Ovary (tissue), 7 donors: ENCODE measurements at regions not wholly inside any gene's neighbourhood (a gene's known extent, or its start where the extent isn't known, plus 50 kb on each side); places are given as distances from the start of the nearest gene placed in this dataset.

Experiments used
- DNase-seq, 5 donors: peaks; one replicate each; pipeline ENCODE4 v3.0.0-alpha.2; 2019 to 2020
- H3K27ac ChIP-seq, 2 donors: fragments of 200-600 bp; one replicate each; pipeline versions ENCODE4 v1.5.1 to v1.8.0; 2019 to 2022
- H3K27me3 ChIP-seq: fragments of 200-600 bp; one replicate; pipeline ENCODE4 v1.8.0; 2022
- H3K36me3 ChIP-seq: fragments of 200-600 bp; sonication (generic); one replicate; pipeline ENCODE4 v1.5.1; 2019
- H3K4me1 ChIP-seq: one replicate; pipeline ENCODE4 v1.8.1; 2013; ENCODE audit warnings: mild to moderate bottlenecking, moderate library complexity; ENCODE audit not compliant: insufficient read depth
- H3K4me3 ChIP-seq: fragments of 200-600 bp; sonication (generic); one replicate; pipeline ENCODE4 v1.5.1; 2017
- H3K9me3 ChIP-seq, 2 donors: fragments of 200-600 bp in 1 of 2; sonication (generic) in 1 of 2; one replicate each; pipeline versions ENCODE4 v1.5.1 to v1.8.1; 2013 to 2019; ENCODE audit warnings: mild to moderate bottlenecking in 1 of 2, moderate library complexity in 1 of 2
- EP300 ChIP-seq: sonication (generic); formaldehyde crosslinking; IDR thresholded peaks from one replicate; pipeline ENCODE4 v1.6.1; 2017; ENCODE audit warnings: antibody characterized with exemption
- POLR2A ChIP-seq: fragments of 450-650 bp; IDR thresholded peaks from one replicate; pipeline ENCODE4 v1.6.1; 2017; ENCODE audit warnings: antibody characterized with exemption, mild to moderate bottlenecking, moderate library complexity
- WGBS, 3 donors: extraction: QIAGEN DNeasy Blood & Tissue Kit in 1 of 3; methylation state at CpG; one replicate each; pipeline versions ENCODE4 v1.1.5 to v1.1.7; 2013 to 2017; 5-methylcytosine and 5-hydroxymethylcytosine counted together
- intact Hi-C, 4 donors: fragments of 100-400 bp; cut with DNase I; formaldehyde crosslinking; loops; one replicate each; pipeline versions ENCODE4 v1.11.0 to v1.15.1; 2022 to 2023
- TF ChIP-seq, protein P1 (sequence below), 3 donors: fragments of 450-650 bp in 2 of 3; fragments of 200-600 bp in 1 of 3; IDR thresholded peaks; one replicate each; pipeline versions ENCODE4 v1.5.1 to v1.8.0; 2016 to 2022; ENCODE audit warnings: antibody characterized with exemption in 3 of 3, mild to moderate bottlenecking in 1 of 3
- donor health status: DM: no; HTN: no; CAD: no; lungs with moderate emphysema.
- donor health status: DM: no; HTN: no; CAD: no.
- donor health status: Bipolar disorder and iron deficiency.
- donor health status: DM: no; HTN: no; CAD: no.
- donor health status: DM: yes; HTN: yes; CAD: no.

DNA sequence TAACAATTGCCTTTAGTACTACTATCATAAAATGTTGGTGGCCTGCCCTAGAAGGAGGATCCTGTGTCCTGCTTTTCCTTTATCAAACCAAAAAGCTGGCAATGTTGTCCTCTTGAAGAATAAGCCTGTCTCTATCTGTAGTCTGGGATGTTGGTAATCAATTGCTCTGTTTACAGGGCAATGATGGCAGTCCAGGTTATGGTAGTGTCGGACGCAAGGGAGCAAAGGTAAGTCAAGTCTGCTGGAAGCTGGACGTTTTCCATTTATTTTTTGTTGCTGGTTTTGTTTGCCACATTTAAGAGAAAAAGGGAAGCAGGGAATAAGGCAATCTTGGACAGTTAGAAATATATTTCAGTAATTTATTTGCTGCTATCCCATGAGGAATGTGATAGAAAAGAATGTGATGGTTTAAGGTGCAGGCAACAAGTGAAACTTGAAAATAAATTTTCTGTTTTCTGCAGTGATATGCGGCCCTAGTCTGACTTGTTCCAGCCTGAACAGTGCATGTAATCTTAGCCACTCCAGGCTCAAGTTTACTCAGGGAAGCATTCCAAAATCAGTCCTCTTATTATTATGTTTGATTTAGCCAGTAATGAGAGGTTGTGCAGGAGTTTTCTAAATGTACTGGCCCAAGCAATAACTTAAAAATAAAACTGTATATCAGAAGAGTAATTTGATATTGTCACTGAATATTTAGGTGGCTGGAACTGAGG is 110.3 kb downstream of the COL6A6 start:
- no peak for DNase-seq
- TF ChIP-seq POLR2A (no peak), EP300 (no peak)
- TF ChIP-seq, protein P1, sequence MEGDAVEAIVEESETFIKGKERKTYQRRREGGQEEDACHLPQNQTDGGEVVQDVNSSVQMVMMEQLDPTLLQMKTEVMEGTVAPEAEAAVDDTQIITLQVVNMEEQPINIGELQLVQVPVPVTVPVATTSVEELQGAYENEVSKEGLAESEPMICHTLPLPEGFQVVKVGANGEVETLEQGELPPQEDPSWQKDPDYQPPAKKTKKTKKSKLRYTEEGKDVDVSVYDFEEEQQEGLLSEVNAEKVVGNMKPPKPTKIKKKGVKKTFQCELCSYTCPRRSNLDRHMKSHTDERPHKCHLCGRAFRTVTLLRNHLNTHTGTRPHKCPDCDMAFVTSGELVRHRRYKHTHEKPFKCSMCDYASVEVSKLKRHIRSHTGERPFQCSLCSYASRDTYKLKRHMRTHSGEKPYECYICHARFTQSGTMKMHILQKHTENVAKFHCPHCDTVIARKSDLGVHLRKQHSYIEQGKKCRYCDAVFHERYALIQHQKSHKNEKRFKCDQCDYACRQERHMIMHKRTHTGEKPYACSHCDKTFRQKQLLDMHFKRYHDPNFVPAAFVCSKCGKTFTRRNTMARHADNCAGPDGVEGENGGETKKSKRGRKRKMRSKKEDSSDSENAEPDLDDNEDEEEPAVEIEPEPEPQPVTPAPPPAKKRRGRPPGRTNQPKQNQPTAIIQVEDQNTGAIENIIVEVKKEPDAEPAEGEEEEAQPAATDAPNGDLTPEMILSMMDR (IDR thresholded peaks at IDR 0.05), result no peak
- Histone ChIP-seq H3K27me3 (no peaks in the 10 kb centered on the region), H3K36me3 (no peaks in the 10 kb centered on the region), H3K4me1 (peaks cover 5% of the 10 kb centered on the region), H3K4me3 (no peak overlapping the region), H3K27ac (peak overlapping the region in 1 of 2 donors; percentile 4), H3K9me3 (no peaks in the 10 kb centered on the region)
- WGBS, 3 donors, result 35 to 50% (median 46%) methylated on average over 4 of the region's 4 CpGs
- intact Hi-C loops, result loop anchor here in 1 of 4 donors (10.0 kb wide), 1 partner anchor 52 kb away; no protein-coding TSS in a partner anchor

DNA sequence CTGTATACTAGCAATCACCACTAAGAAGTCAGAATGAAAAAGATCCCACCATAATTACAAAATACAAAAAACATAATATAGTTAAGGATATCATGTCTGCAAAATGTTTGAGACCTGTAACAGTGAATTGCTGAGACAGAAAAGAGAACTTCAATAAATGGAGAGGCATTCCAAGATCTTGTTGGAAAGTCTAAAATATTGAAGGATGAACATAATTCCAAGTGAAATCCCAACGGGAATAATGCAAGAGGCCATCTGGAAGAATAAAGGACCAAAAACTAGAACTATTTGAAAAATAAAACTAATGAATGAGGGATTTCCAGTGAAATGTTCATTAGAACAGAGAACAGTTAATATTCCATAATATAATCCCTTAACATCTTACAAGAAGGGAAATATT is 110.9 kb downstream of the COL6A6 start:
- no peak overlapping the region for H3K4me3 ChIP-seq
- H3K27ac ChIP-seq, result peak overlapping the region in 1 of 2 donors; percentile 4
- no peak for DNase-seq
- TF ChIP-seq, protein P1 (IDR thresholded peaks at IDR 0.05), result no peak
- no peak for TF ChIP-seq POLR2A
- no peak for TF ChIP-seq EP300
- no peaks in the 10 kb centered on the region for H3K36me3 ChIP-seq
- 52 to 71% (median 53%) methylated on average over 1 of the region's 1 CpG for WGBS, 3 donors
- H3K9me3 ChIP-seq, result no peaks in the 10 kb centered on the region
- H3K4me1 ChIP-seq, result peaks cover 5% of the 10 kb centered on the region
- intact Hi-C loops, result loop anchor here in 1 of 4 donors (10.0 kb wide), 1 partner anchor 53 kb away; no protein-coding TSS in a partner anchor
- H3K27me3 ChIP-seq, result no peaks in the 10 kb centered on the region
